Memory B cell (primary cell): ENCODE measurements at regions not wholly inside any gene's neighbourhood (a gene's known extent, or its start where the extent isn't known, plus 50 kb on each side); places are given as distances from the start of the nearest gene placed in this dataset.

Source experiments
- ATAC-seq: fragments of 150-1000 bp; cut with Tn5 transposase; 2 replicates; pipeline ENCODE4 v1.10.0; 2021; ENCODE audit warnings: low read depth, mild to moderate bottlenecking, moderate library complexity
- DNase-seq, 2 donors: peaks; one replicate each; pipeline ENCODE4 v3.0.0; 2022; ENCODE audit warnings: low spot score in 2 of 2
- H3K27ac Mint-ChIP-seq: one replicate; pipeline ENCODE4 v1.8.0; 2022; ENCODE audit warnings: mild to moderate bottlenecking, moderate library complexity, mixed read lengths
- H3K27me3 Mint-ChIP-seq: one replicate; pipeline ENCODE4 v1.8.0; 2022; ENCODE audit warnings: mixed read lengths
- H3K36me3 Mint-ChIP-seq: one replicate; pipeline ENCODE4 v1.8.0; 2022; ENCODE audit warnings: mild to moderate bottlenecking, mixed read lengths
- H3K4me1 Mint-ChIP-seq: one replicate; pipeline ENCODE4 v1.8.0; 2022; ENCODE audit warnings: mixed read lengths
- H3K4me3 Mint-ChIP-seq: one replicate; pipeline ENCODE4 v1.8.0; 2022; ENCODE audit warnings: mild to moderate bottlenecking, moderate library complexity, mixed read lengths
- H3K9me3 Mint-ChIP-seq: one replicate; pipeline ENCODE4 v1.8.0; 2022; ENCODE audit warnings: mixed read lengths

GRCh38 chr1:222087221-222087920, 345.5 kb upstream of the DUSP10 start:
- no peak for ATAC-seq
- Mint-ChIP-seq H3K36me3 (peaks cover 4% of the 10 kb centered on the region), H3K27ac (no peak overlapping the region), H3K4me1 (no peaks in the 10 kb centered on the region), H3K27me3 (peaks cover 6% of the 10 kb centered on the region), H3K9me3 (peaks cover 1% of the 10 kb centered on the region), H3K4me3 (no peak overlapping the region)
- no peak for DNase-seq

- Mint-ChIP-seq H3K27ac (no peak overlapping the region), H3K36me3 (peaks cover 4% of the 10 kb centered on the region), H3K27me3 (peaks cover 6% of the 10 kb centered on the region), H3K4me3 (no peak overlapping the region), H3K4me1 (no peaks in the 10 kb centered on the region), H3K9me3 (peaks cover 4% of the 10 kb centered on the region)
- DNase-seq (no peak), ATAC-seq (no peak)
Measured at GRCh38 chr1:222084996-222085395, 343.1 kb upstream of the DUSP10 start.

- H3K36me3 Mint-ChIP-seq, result peaks cover 4% of the 10 kb centered on the region
- no peak for DNase-seq
- ATAC-seq, result no peak
- H3K4me1 Mint-ChIP-seq, result no peaks in the 10 kb centered on the region
- H3K27me3 Mint-ChIP-seq, result peaks cover 5% of the 10 kb centered on the region
- H3K4me3 Mint-ChIP-seq, result no peak overlapping the region
- no peak overlapping the region for H3K27ac Mint-ChIP-seq
- peaks cover 4% of the 10 kb centered on the region for H3K9me3 Mint-ChIP-seq
Measured at GRCh38 chr1:222084048-222084447, 342.2 kb upstream of the DUSP10 start.

GRCh38 chr1:222081859-222082258, 340.0 kb upstream of the DUSP10 start:
- peaks cover 4% of the 10 kb centered on the region for H3K9me3 Mint-ChIP-seq
- no peak overlapping the region for H3K27ac Mint-ChIP-seq
- H3K27me3 Mint-ChIP-seq, result peaks cover under 1% of the 10 kb centered on the region
- no peak for DNase-seq
- no peak for ATAC-seq
- H3K4me1 Mint-ChIP-seq, result no peaks in the 10 kb centered on the region
- peaks cover 4% of the 10 kb centered on the region for H3K36me3 Mint-ChIP-seq
- H3K4me3 Mint-ChIP-seq, result no peak overlapping the region

- Mint-ChIP-seq H3K4me3 (no peak overlapping the region), H3K27me3 (no peaks in the 10 kb centered on the region), H3K36me3 (no peaks in the 10 kb centered on the region), H3K27ac (no peak overlapping the region), H3K9me3 (peaks cover 4% of the 10 kb centered on the region), H3K4me1 (no peaks in the 10 kb centered on the region)
- no peak for DNase-seq
- ATAC-seq, result no peak
Measured at GRCh38 chr1:222079566-222079965, 337.7 kb upstream of the DUSP10 start.

GRCh38 chr1:222077206-222077605, 335.3 kb upstream of the DUSP10 start:
- peaks cover 3% of the 10 kb centered on the region for H3K4me1 Mint-ChIP-seq
- no peak for ATAC-seq

GRCh38 chr1:222074317-222074716, 332.4 kb upstream of the DUSP10 start:
- DNase-seq (no peak), ATAC-seq (no peak)
- Mint-ChIP-seq H3K9me3 (no peaks in the 10 kb centered on the region), H3K4me1 (peaks cover 3% of the 10 kb centered on the region), H3K36me3 (no peaks in the 10 kb centered on the region), H3K27ac (no peak overlapping the region), H3K27me3 (no peaks in the 10 kb centered on the region), H3K4me3 (no peak overlapping the region)

More at GRCh38 chr1:222077206-222077605, 335.3 kb upstream of the DUSP10 start:
- Mint-ChIP-seq H3K36me3 (no peaks in the 10 kb centered on the region), H3K4me3 (no peak overlapping the region), H3K27me3 (no peaks in the 10 kb centered on the region), H3K9me3 (peaks cover 3% of the 10 kb centered on the region), H3K27ac (no peak overlapping the region)
- DNase-seq, result no peak

GRCh38 chr1:222073307-222073995, 331.6 kb upstream of the DUSP10 start:
- no peak overlapping the region for H3K4me3 Mint-ChIP-seq
- H3K27me3 Mint-ChIP-seq, result no peaks in the 10 kb centered on the region
- no peak overlapping the region for H3K27ac Mint-ChIP-seq
- H3K36me3 Mint-ChIP-seq, result no peaks in the 10 kb centered on the region
- H3K9me3 Mint-ChIP-seq, result no peaks in the 10 kb centered on the region
- no peak for ATAC-seq
- H3K4me1 Mint-ChIP-seq, result peaks cover 3% of the 10 kb centered on the region
- no peak for DNase-seq

GRCh38 chr1:222071387-222071786, 329.5 kb upstream of the DUSP10 start:
- peaks cover 3% of the 10 kb centered on the region for H3K4me1 Mint-ChIP-seq
- DNase-seq (no peak), ATAC-seq (no peak)
- H3K27me3 Mint-ChIP-seq, result no peaks in the 10 kb centered on the region
- no peaks in the 10 kb centered on the region for H3K9me3 Mint-ChIP-seq
- H3K27ac Mint-ChIP-seq, result no peak overlapping the region
- H3K4me3 Mint-ChIP-seq, result no peak overlapping the region
- H3K36me3 Mint-ChIP-seq, result no peaks in the 10 kb centered on the region

- H3K36me3 Mint-ChIP-seq, result peaks cover 2% of the 10 kb centered on the region
- DNase-seq (no peak), ATAC-seq (no peak)
- H3K4me1 Mint-ChIP-seq, result peaks cover 3% of the 10 kb centered on the region
- H3K27me3 Mint-ChIP-seq, result peaks cover 2% of the 10 kb centered on the region
- H3K27ac Mint-ChIP-seq, result no peak overlapping the region
- peaks cover 9% of the 10 kb centered on the region for H3K9me3 Mint-ChIP-seq
- no peak overlapping the region for H3K4me3 Mint-ChIP-seq
Measured at GRCh38 chr1:222068937-222069336, 327.0 kb upstream of the DUSP10 start.

GRCh38 chr1:222068101-222068500, 326.2 kb upstream of the DUSP10 start:
- Mint-ChIP-seq H3K27ac (no peak overlapping the region), H3K9me3 (peaks cover 9% of the 10 kb centered on the region), H3K27me3 (peaks cover 2% of the 10 kb centered on the region), H3K4me1 (peaks cover 3% of the 10 kb centered on the region), H3K36me3 (peaks cover 2% of the 10 kb centered on the region), H3K4me3 (no peak overlapping the region)
- ATAC-seq, result no peak
- DNase-seq, result no peak

- DNase-seq (no peak), ATAC-seq (no peak)
- peaks cover 9% of the 10 kb centered on the region for H3K9me3 Mint-ChIP-seq
- no peak overlapping the region for H3K4me3 Mint-ChIP-seq
- peaks cover 2% of the 10 kb centered on the region for H3K27me3 Mint-ChIP-seq
- no peaks in the 10 kb centered on the region for H3K4me1 Mint-ChIP-seq
- H3K27ac Mint-ChIP-seq, result no peak overlapping the region
- H3K36me3 Mint-ChIP-seq, result peaks cover 2% of the 10 kb centered on the region
Measured at GRCh38 chr1:222066539-222066938, 324.6 kb upstream of the DUSP10 start.

- no peaks in the 10 kb centered on the region for H3K4me1 Mint-ChIP-seq
- H3K27ac Mint-ChIP-seq, result no peak overlapping the region
Measured at GRCh38 chr1:222065234-222065633, 323.3 kb upstream of the DUSP10 start.

GRCh38 chr1:222064388-222065211, 322.7 kb upstream of the DUSP10 start:
- Mint-ChIP-seq H3K27ac (no peak overlapping the region), H3K27me3 (peaks cover 2% of the 10 kb centered on the region), H3K4me1 (no peaks in the 10 kb centered on the region), H3K36me3 (peaks cover 2% of the 10 kb centered on the region), H3K4me3 (no peak overlapping the region), H3K9me3 (peaks cover 9% of the 10 kb centered on the region)
- ATAC-seq (no peak), DNase-seq (no peak)

More at GRCh38 chr1:222065234-222065633, 323.3 kb upstream of the DUSP10 start:
- no peak for DNase-seq
- peaks cover 9% of the 10 kb centered on the region for H3K9me3 Mint-ChIP-seq
- ATAC-seq, result no peak
- H3K27me3 Mint-ChIP-seq, result peaks cover 2% of the 10 kb centered on the region
- H3K4me3 Mint-ChIP-seq, result no peak overlapping the region
- H3K36me3 Mint-ChIP-seq, result peaks cover 2% of the 10 kb centered on the region
